H1 (cell line): ENCODE measurements at regions not wholly inside any gene's neighbourhood (a gene's known extent, or its start where the extent isn't known, plus 50 kb on each side); places are given as distances from the start of the nearest gene placed in this dataset.

Experiments used
- CTCF ChIA-PET: fragments of 300-600 bp; sonication (Branson Sonifier 250); formaldehyde crosslinking; loops from one replicate; lab custom pipeline; 2021; ENCODE audit not compliant: partially characterized antibody; lab: Charles Lee
- POLR2A ChIA-PET: fragments of 300-600 bp; sonication (Branson Sonifier 250); formaldehyde crosslinking; loops from one replicate; lab custom pipeline; 2021; ENCODE audit warnings: inconsistent platforms; ENCODE audit not compliant: partially characterized antibody; lab: Charles Lee
- DNase-seq, 2 experiments: peaks; one replicate each; pipeline versions ENCODE4 v3.0.0 to v3.0.0-alpha.2; 2010 to 2022; ENCODE audit warnings: low spot score in 2 of 2, low read depth in 1 of 2, mixed read lengths in 1 of 2
- FAIRE-seq: peaks from 2 replicates; lab custom pipeline; 2011; peaks lifted over from hg19 to GRCh38; lab: Jason Lieb, UNC
- H2AFZ ChIP-seq: 2 replicates; pipeline ENCODE4 v1.8.1; 2012; ENCODE audit warnings: low read length, inconsistent platforms
- H2AK5ac ChIP-seq: 2 replicates; pipeline ENCODE4 v1.6.1; 2013; ENCODE audit warnings: low read depth, low read length
- H2BK120ac ChIP-seq: replicated peaks from 2 replicates; pipeline ENCODE3; 2013; ENCODE audit warnings: low read depth, low read length, inconsistent platforms
- H2BK12ac ChIP-seq: 2 replicates; pipeline ENCODE4 v1.6.1; 2013; ENCODE audit warnings: low read depth, low read length
- H2BK15ac ChIP-seq: 2 replicates; pipeline ENCODE4 v1.6.1; 2013; ENCODE audit warnings: low read length
- H2BK20ac ChIP-seq: 2 replicates; pipeline ENCODE4 v1.6.1; 2013; ENCODE audit warnings: low read length
- H2BK5ac ChIP-seq: 2 replicates; pipeline ENCODE4 v1.6.1; 2013; ENCODE audit warnings: low read depth, low read length
- H3K14ac ChIP-seq: 2 replicates; pipeline ENCODE4 v1.6.1; 2013; ENCODE audit warnings: inconsistent platforms; ENCODE audit not compliant: insufficient read length
- H3K18ac ChIP-seq: 2 replicates; pipeline ENCODE4 v1.6.1; 2013; ENCODE audit warnings: low read length; ENCODE audit errors: extremely low read depth
- H3K23ac ChIP-seq: 2 replicates; pipeline ENCODE4 v1.6.1; 2013; ENCODE audit warnings: inconsistent platforms; ENCODE audit not compliant: insufficient read length
- H3K23me2 ChIP-seq: 2 replicates; pipeline ENCODE4 v1.6.1; 2013; ENCODE audit warnings: low read depth, low read length
- H3K27ac ChIP-seq: 2 replicates; pipeline ENCODE4 v1.6.1; 2011; ENCODE audit warnings: low read depth, low read length, inconsistent platforms
- H3K27me3 ChIP-seq, 4 experiments: replicated peaks in 1 of 4; 1 replicate in 1 of 4; 2 replicates in 3 of 4; pipeline versions ENCODE4 v1.6.1 to v1.8.1; 2011 to 2013; ENCODE audit warnings: low read length in 3 of 4, mild to moderate bottlenecking in 3 of 4, inconsistent platforms in 2 of 4, mixed read lengths in 2 of 4, moderate library complexity in 1 of 4; ENCODE audit not compliant: control insufficient read depth in 3 of 4, insufficient read depth in 3 of 4; ENCODE audit errors: extremely low read depth in 1 of 4
- H3K36me3 ChIP-seq, 4 experiments: 2 replicates each; pipeline versions ENCODE4 v1.6.1 to v1.8.1; 2011 to 2013; ENCODE audit warnings: mild to moderate bottlenecking in 4 of 4, low read length in 3 of 4, moderate library complexity in 2 of 4, control low read depth in 1 of 4, inconsistent platforms in 1 of 4; ENCODE audit not compliant: insufficient read depth in 4 of 4, control insufficient read depth in 2 of 4
- H3K4ac ChIP-seq: replicated peaks from 2 replicates; pipeline ENCODE3; 2013; ENCODE audit warnings: low read length, low read depth, mixed read lengths, inconsistent platforms; ENCODE audit not compliant: insufficient read length
- H3K4me1 ChIP-seq, 4 experiments: replicated peaks in 1 of 4; 1 replicate in 1 of 4; 2 replicates in 3 of 4; pipeline versions ENCODE4 v1.6.1 to v1.8.1; 2011 to 2013; ENCODE audit warnings: low read length in 3 of 4, inconsistent platforms in 2 of 4, mixed read lengths in 1 of 4; ENCODE audit not compliant: insufficient read depth in 4 of 4, control insufficient read depth in 3 of 4
- H3K4me2 ChIP-seq, 2 experiments: 2 replicates each; pipeline versions ENCODE4 v1.6.1 to v1.8.1; 2011 to 2013; ENCODE audit warnings: low read depth in 2 of 2, low read length in 2 of 2, control low read depth in 1 of 2, inconsistent platforms in 1 of 2, mild to moderate bottlenecking in 1 of 2; ENCODE audit not compliant: insufficient read depth in 1 of 2
- H3K4me3 ChIP-seq, 4 experiments: fragments of 200-600, 300-600 bp in 1 of 4; sonication (generic), shearing (Covaris generic), sonication (Bioruptor Twin) in 1 of 4; 2 replicates each; pipeline versions ENCODE4 v1.5.1 to v1.8.1; 2011 to 2016; ENCODE audit warnings: low read length in 4 of 4, low read depth in 3 of 4, control low read depth in 2 of 4, inconsistent platforms in 2 of 4, mild to moderate bottlenecking in 2 of 4, mixed read lengths in 1 of 4, moderate library complexity in 1 of 4; ENCODE audit not compliant: insufficient read depth in 2 of 4; ENCODE audit errors: extremely low read depth in 1 of 4
- H3K56ac ChIP-seq: replicated peaks from 2 replicates; pipeline ENCODE3; 2013; ENCODE audit warnings: low read depth, mild to moderate bottlenecking, mixed read lengths, low read length, inconsistent platforms; ENCODE audit not compliant: insufficient read length
- H3K79me1 ChIP-seq: 2 replicates; pipeline ENCODE4 v1.6.1; 2013; ENCODE audit warnings: low read depth, low read length, control low read depth
- H3K79me2 ChIP-seq, 2 experiments: 2 replicates each; pipeline versions ENCODE4 v1.6.1 to v1.8.1; 2012 to 2013; ENCODE audit warnings: low read length in 2 of 2, mild to moderate bottlenecking in 2 of 2, inconsistent platforms in 1 of 2; ENCODE audit not compliant: insufficient read depth in 2 of 2, control insufficient read depth in 1 of 2
- H3K9ac ChIP-seq, 4 experiments: replicated peaks in 1 of 4; 1 replicate in 1 of 4; 2 replicates in 3 of 4; pipeline versions ENCODE4 v1.6.1 to v1.8.1; 2011 to 2013; ENCODE audit warnings: low read depth in 3 of 4, low read length in 3 of 4, control low read depth in 2 of 4, mild to moderate bottlenecking in 2 of 4, moderate library complexity in 2 of 4, inconsistent platforms in 1 of 4; ENCODE audit errors: extremely low read depth in 1 of 4
- H3K9me3 ChIP-seq, 2 experiments: 2 replicates each; pipeline versions ENCODE4 v1.6.1 to v1.8.1; 2012 to 2013; ENCODE audit warnings: mild to moderate bottlenecking in 2 of 2, moderate library complexity in 2 of 2, control low read depth in 1 of 2, inconsistent platforms in 1 of 2, low read depth in 1 of 2, low read length in 1 of 2, mixed read lengths in 1 of 2; ENCODE audit not compliant: insufficient read depth in 2 of 2
- H4K20me1 ChIP-seq, 2 experiments: replicated peaks in 1 of 2; 2 replicates each; pipeline versions ENCODE3 to v1.8.1; 2011 to 2013; ENCODE audit warnings: inconsistent platforms in 2 of 2, low read length in 2 of 2, mild to moderate bottlenecking in 1 of 2; ENCODE audit not compliant: insufficient read depth in 2 of 2, control insufficient read depth in 1 of 2
- H4K5ac ChIP-seq: 2 replicates; pipeline ENCODE4 v1.6.1; 2013; ENCODE audit warnings: low read length, low read depth, mixed read lengths, inconsistent platforms; ENCODE audit not compliant: insufficient read length
- H4K8ac ChIP-seq: 2 replicates; pipeline ENCODE4 v1.8.0; 2013; ENCODE audit warnings: mild to moderate bottlenecking, moderate library complexity, low read length, inconsistent platforms; ENCODE audit not compliant: insufficient read depth; ENCODE audit errors: extremely low read depth
- H4K91ac ChIP-seq: replicated peaks from 2 replicates; pipeline ENCODE3; 2013; ENCODE audit warnings: low read length, mixed read lengths, inconsistent platforms; ENCODE audit not compliant: insufficient read length
- CHD1 ChIP-seq: IDR thresholded peaks from 2 replicates; pipeline ENCODE4 v1.6.1; 2012; ENCODE audit warnings: low read depth, low read length, improper control_type of control experiment
- EP300 ChIP-seq, 2 experiments: IDR thresholded peaks; 1 replicate in 1 of 2; 2 replicates in 1 of 2; pipeline ENCODE4 v1.6.1; 2011 to 2012; ENCODE audit warnings: low read depth in 2 of 2, low read length in 2 of 2, mild to moderate bottlenecking in 2 of 2, borderline replicate concordance in 1 of 2, inconsistent platforms in 1 of 2, moderate library complexity in 1 of 2
- MAFK ChIP-seq: IDR thresholded peaks from 2 replicates; pipeline ENCODE4 v1.6.1; 2012; ENCODE audit warnings: low read depth, mild to moderate bottlenecking, improper control_type of control experiment, low read length
- PHF8 ChIP-seq: fragments of 200-600 bp; sonication (generic); conservative IDR thresholded peaks from 2 replicates; pipeline ENCODE4 v1.7.1; 2012; ENCODE audit warnings: low read depth, mild to moderate bottlenecking, inconsistent platforms, low read length, moderate library complexity
- POLR2AphosphoS5 ChIP-seq: IDR thresholded peaks from 2 replicates; pipeline ENCODE4 v1.6.1; 2011; ENCODE audit warnings: low read depth, low read length
- RFX5 ChIP-seq: IDR thresholded peaks from 2 replicates; pipeline ENCODE4 v1.6.1; 2011; ENCODE audit warnings: low read depth, low read length, improper control_type of control experiment, borderline replicate concordance
- RNF2 ChIP-seq: fragments of 200-900, 300-1000 bp; sonication (generic); IDR thresholded peaks from 2 replicates; pipeline ENCODE4 v1.7.1; 2016; ENCODE audit warnings: borderline replicate concordance, low read depth, mild to moderate bottlenecking, antibody characterized with exemption, low read length; ENCODE audit not compliant: poor library complexity, severe bottlenecking; ENCODE audit errors: missing control alignments
- SIX5 ChIP-seq: IDR thresholded peaks from 2 replicates; pipeline ENCODE4 v1.6.1; 2011; ENCODE audit warnings: mild to moderate bottlenecking, low read depth, low read length
- SP2 ChIP-seq: IDR thresholded peaks from 2 replicates; pipeline ENCODE4 v1.6.1; 2012; ENCODE audit warnings: mild to moderate bottlenecking, low read length, inconsistent platforms
- SRF ChIP-seq: IDR thresholded peaks from 2 replicates; pipeline ENCODE4 v1.6.1; 2011; ENCODE audit warnings: mild to moderate bottlenecking, low read depth, low read length, moderate library complexity
- ZNF274 ChIP-seq: IDR thresholded peaks from 2 replicates; pipeline ENCODE4 v1.7.0; 2012; ENCODE audit warnings: low read length, borderline replicate concordance; ENCODE audit errors: extremely low read depth
- WGBS, 2 experiments: shearing (Covaris generic) in 1 of 2; methylation state at CpG; one replicate each; pipeline versions ENCODE4 v1.1.6 to v1.1.7; 2013 to 2015; ENCODE audit warnings: low lambda C conversion rate in 2 of 2, mixed read lengths in 2 of 2, inconsistent platforms in 1 of 2, low coverage in 1 of 2, missing lambda C conversion rate in 1 of 2; ENCODE audit not compliant: insufficient replicate concordance in 2 of 2, insufficient coverage in 1 of 2, insufficient read length in 1 of 2; ENCODE audit errors: extremely low coverage in 1 of 2, missing lambda C conversion rate in 1 of 2; 5-methylcytosine and 5-hydroxymethylcytosine counted together
- TF ChIP-seq, protein P1 (sequence below): IDR thresholded peaks from 2 replicates; pipeline ENCODE4 v1.6.1; 2012; ENCODE audit warnings: low read length, inconsistent platforms
- TF ChIP-seq, protein P2 (sequence below): IDR thresholded peaks from 2 replicates; pipeline ENCODE4 v1.6.1; 2011; ENCODE audit warnings: low read depth, mild to moderate bottlenecking, low read length; ENCODE audit not compliant: insufficient read depth

DNA sequence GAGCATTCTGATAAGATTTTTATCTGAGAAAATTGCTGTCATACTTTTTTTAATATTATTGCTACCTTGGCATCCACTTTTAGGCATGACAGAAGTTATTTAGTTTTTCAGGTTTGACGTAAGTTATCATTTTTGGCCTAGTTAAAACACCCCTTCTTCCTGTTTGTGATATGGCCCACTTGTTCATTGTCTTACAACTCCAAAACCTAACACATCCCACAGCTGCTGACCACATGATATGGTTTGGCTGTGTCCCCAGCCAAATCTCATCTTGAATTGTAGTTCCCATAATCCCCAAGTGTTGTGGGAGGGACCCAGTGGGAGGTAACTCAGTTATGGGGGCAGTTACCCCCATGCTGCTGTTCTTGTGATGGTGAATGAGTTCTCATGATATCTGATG is 388.1 kb downstream of the SLC4A3 start:
- POLR2A ChIA-PET = no interaction called here
- Histone ChIP-seq H3K79me1 (no peaks in the 10 kb centered on the region), H3K4me3 (no peak overlapping the region)
- TF ChIP-seq, protein P1, sequence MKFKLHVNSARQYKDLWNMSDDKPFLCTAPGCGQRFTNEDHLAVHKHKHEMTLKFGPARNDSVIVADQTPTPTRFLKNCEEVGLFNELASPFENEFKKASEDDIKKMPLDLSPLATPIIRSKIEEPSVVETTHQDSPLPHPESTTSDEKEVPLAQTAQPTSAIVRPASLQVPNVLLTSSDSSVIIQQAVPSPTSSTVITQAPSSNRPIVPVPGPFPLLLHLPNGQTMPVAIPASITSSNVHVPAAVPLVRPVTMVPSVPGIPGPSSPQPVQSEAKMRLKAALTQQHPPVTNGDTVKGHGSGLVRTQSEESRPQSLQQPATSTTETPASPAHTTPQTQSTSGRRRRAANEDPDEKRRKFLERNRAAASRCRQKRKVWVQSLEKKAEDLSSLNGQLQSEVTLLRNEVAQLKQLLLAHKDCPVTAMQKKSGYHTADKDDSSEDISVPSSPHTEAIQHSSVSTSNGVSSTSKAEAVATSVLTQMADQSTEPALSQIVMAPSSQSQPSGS = no peak
- no peak for TF ChIP-seq SRF
- TF ChIP-seq PHF8 = no peak
- no peak for TF ChIP-seq SIX5
- no peak for TF ChIP-seq SP2
- no peak for TF ChIP-seq MAFK
- no peak for TF ChIP-seq EP300 (IDR thresholded peaks at IDR 0.05; ENCODE audit: borderline replicate concordance in 1 of 2, low read depth in 2 of 2, low read length in 2 of 2)
- no peak for TF ChIP-seq RNF2
- TF ChIP-seq RFX5 = no peak
- no peak for TF ChIP-seq ZNF274
- TF ChIP-seq CHD1 = no peak
- no peak for TF ChIP-seq POLR2AphosphoS5
- TF ChIP-seq, protein P2, sequence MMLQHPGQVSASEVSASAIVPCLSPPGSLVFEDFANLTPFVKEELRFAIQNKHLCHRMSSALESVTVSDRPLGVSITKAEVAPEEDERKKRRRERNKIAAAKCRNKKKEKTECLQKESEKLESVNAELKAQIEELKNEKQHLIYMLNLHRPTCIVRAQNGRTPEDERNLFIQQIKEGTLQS = no peak

More for the DNA sequence above, 388.1 kb downstream of the SLC4A3 start:
- no peak overlapping the region for H3K4ac ChIP-seq
- CTCF ChIA-PET = no interaction called here
- H3K9ac ChIP-seq = no peak overlapping the region
- H4K5ac ChIP-seq = no peak overlapping the region
- H2BK20ac ChIP-seq = no peak overlapping the region
- no peak overlapping the region for H4K8ac ChIP-seq
- H2BK120ac ChIP-seq = no peak overlapping the region
- H3K18ac ChIP-seq = no peak overlapping the region
- no peaks in the 10 kb centered on the region for H3K4me1 ChIP-seq
- no peaks in the 10 kb centered on the region for H4K20me1 ChIP-seq
- H2AFZ ChIP-seq = no peak overlapping the region
- no peak overlapping the region for H4K91ac ChIP-seq
- H3K36me3 ChIP-seq = no peaks in the 10 kb centered on the region
- no peaks in the 10 kb centered on the region for H3K9me3 ChIP-seq
- no peaks in the 10 kb centered on the region for H3K23me2 ChIP-seq
- H2BK12ac ChIP-seq = no peak overlapping the region
- no peak overlapping the region for H3K27ac ChIP-seq
- no peak overlapping the region for H2BK15ac ChIP-seq
- H2BK5ac ChIP-seq = no peak overlapping the region
- H3K23ac ChIP-seq = no peak overlapping the region
- H2AK5ac ChIP-seq = no peak overlapping the region
- H3K4me2 ChIP-seq = no peak overlapping the region
- no peaks in the 10 kb centered on the region for H3K27me3 ChIP-seq
- H3K79me2 ChIP-seq = no peaks in the 10 kb centered on the region; a peak in 1 of 4 replicates
- WGBS, 2 experiments = 91% methylated on average over 1 of the region's 1 CpG; no CpG with 5 or more reads in 1 of the 2 experiments
- no peak for FAIRE-seq
- DNase-seq = no peak
- no peak overlapping the region for H3K14ac ChIP-seq
- no peak overlapping the region for H3K56ac ChIP-seq
